AG04449 (cell line): ENCODE measurements at regions not wholly inside any gene's neighbourhood (a gene's known extent, or its start where the extent isn't known, plus 50 kb on each side); places are given as distances from the start of the nearest gene placed in this dataset.

Experiments used
- CTCF ChIA-PET: fragments of 350-600 bp; formaldehyde crosslinking; extraction: SDS; loops from one replicate; lab custom pipeline; 2021; ENCODE audit warnings: antibody characterized with exemption; lab: Yijun Ruan, JAX
- POLR2A ChIA-PET: fragments of 400-600, 350-600 bp; formaldehyde crosslinking; extraction: SDS; loops from one replicate; lab custom pipeline; 2020; ENCODE audit warnings: antibody characterized with exemption, inconsistent platforms; lab: Yijun Ruan, JAX
- DNase-seq: peaks from one replicate; pipeline ENCODE4 v3.0.0-alpha.2; 2010; ENCODE audit warnings: low read depth, low spot score
- H3K4me3 ChIP-seq: 2 replicates; pipeline ENCODE4 v1.5.1; 2011; ENCODE audit warnings: low read depth, mild to moderate bottlenecking, control low read depth, low read length
- TF ChIP-seq, protein P1 (sequence below): IDR thresholded peaks from one replicate; pipeline ENCODE4 v1.5.1; 2011; ENCODE audit warnings: mild to moderate bottlenecking, moderate library complexity, low read length, control low read depth, inconsistent platforms; ENCODE audit not compliant: insufficient read depth; ENCODE audit errors: missing control alignments

DNA sequence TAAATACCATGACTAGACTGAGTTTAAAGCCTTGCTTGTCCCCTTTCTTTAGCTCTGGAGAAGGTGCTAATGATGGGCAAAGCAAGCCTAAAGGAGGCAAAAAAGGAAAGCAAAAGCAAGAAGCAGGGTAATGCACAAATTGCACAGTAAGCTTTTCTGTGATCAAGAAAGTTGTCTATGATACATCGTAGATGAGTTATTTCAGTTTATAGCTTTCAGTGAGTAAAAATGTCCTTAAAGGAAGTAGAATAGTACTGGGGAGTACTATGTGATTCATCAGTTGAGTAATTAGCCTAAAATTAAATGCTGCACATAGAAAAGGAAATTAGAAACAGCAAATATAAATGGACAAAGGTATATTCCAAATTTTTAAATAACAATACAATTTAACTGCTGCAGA lies 50.2 kb upstream of the PDE5A start:
- no peak for DNase-seq
- TF ChIP-seq, protein P1, sequence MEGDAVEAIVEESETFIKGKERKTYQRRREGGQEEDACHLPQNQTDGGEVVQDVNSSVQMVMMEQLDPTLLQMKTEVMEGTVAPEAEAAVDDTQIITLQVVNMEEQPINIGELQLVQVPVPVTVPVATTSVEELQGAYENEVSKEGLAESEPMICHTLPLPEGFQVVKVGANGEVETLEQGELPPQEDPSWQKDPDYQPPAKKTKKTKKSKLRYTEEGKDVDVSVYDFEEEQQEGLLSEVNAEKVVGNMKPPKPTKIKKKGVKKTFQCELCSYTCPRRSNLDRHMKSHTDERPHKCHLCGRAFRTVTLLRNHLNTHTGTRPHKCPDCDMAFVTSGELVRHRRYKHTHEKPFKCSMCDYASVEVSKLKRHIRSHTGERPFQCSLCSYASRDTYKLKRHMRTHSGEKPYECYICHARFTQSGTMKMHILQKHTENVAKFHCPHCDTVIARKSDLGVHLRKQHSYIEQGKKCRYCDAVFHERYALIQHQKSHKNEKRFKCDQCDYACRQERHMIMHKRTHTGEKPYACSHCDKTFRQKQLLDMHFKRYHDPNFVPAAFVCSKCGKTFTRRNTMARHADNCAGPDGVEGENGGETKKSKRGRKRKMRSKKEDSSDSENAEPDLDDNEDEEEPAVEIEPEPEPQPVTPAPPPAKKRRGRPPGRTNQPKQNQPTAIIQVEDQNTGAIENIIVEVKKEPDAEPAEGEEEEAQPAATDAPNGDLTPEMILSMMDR, result no peak
- POLR2A ChIA-PET, result no interaction called here
- H3K4me3 ChIP-seq, result no peak overlapping the region
- CTCF ChIA-PET, result interaction anchor here (1.1 to 1.6 kb wide), 3 partner anchors 10 to 378 kb away, joined by 3 to 7 read pairs (median 4); no protein-coding TSS in a partner anchor
